HCT116 (cell line): ENCODE measurements at regions not wholly inside any gene's neighbourhood (a gene's known extent, or its start where the extent isn't known, plus 50 kb on each side); places are given as distances from the start of the nearest gene placed in this dataset.

Experiments
- ATAC-seq: fragments of 200-7000 bp; cut with Tn5 transposase; 2 replicates; pipeline ENCODE4 v1.9.1; 2020; ENCODE audit warnings: mild to moderate bottlenecking, moderate library complexity
- BruUV-seq: library from RNA; stranded (reverse); fragments of 400-500 nt; replicated peaks from 2 replicates; lab custom pipeline; 2021; lab: Mats Ljungman, UMichigan
- CTCF ChIA-PET: fragments of 300-600 bp; sonication (Branson Sonifier 250); formaldehyde crosslinking; loops from one replicate; lab custom pipeline; 2021; ENCODE audit warnings: antibody characterized with exemption; lab: Charles Lee
- POLR2A ChIA-PET: fragments of 300-600, 350-600 bp; sonication (Branson Sonifier 250); formaldehyde crosslinking; loops from one replicate; lab custom pipeline; 2021; ENCODE audit warnings: antibody characterized with exemption; lab: Charles Lee
- RAD21 ChIA-PET, 2 experiments: fragments of 300-600 bp; sonication (Branson Sonifier 250); formaldehyde crosslinking; loops; one replicate each; lab custom pipeline; 2023; ENCODE audit warnings: low total read pairs in 2 of 2; ENCODE audit not compliant: uncharacterized antibody in 2 of 2, unreplicated experiment in 2 of 2, low non-redundant PET in 1 of 2; lab: Charles Lee
- DNase-seq: peaks from one replicate; pipeline ENCODE4 v3.0.0-alpha.2; 2010; ENCODE audit warnings: low read depth, low spot score
- H2AFZ ChIP-seq: fragments of 200-600 bp; shearing (Covaris generic), sonication (generic); 2 replicates; pipeline ENCODE4 v1.6.1; 2017; ENCODE audit warnings: low read depth, mixed run types, mixed read lengths, antibody characterized with exemption, low read length; ENCODE audit not compliant: poor library complexity, severe bottlenecking
- H3K27ac ChIP-seq: 2 replicates; pipeline ENCODE4 v1.5.1; 2012; ENCODE audit warnings: low read depth, low read length
- H3K27me3 ChIP-seq: fragments of 200-600 bp; sonication (generic); 2 replicates; pipeline ENCODE4 v1.6.1; 2016; ENCODE audit warnings: mixed run types, low read length, mixed read lengths; ENCODE audit not compliant: insufficient read depth
- H3K36me3 ChIP-seq, 2 experiments: fragments of 200-500 bp in 1 of 2; fragments of 200-600 bp in 1 of 2; sonication (Bioruptor generic) in 1 of 2; sonication (generic) in 1 of 2; 2 replicates each; pipeline versions ENCODE4 v1.5.1 to v1.6.1; 2014 to 2016; ENCODE audit warnings: low read length in 2 of 2, inconsistent platforms in 1 of 2, mixed read lengths in 1 of 2, mixed run types in 1 of 2; ENCODE audit not compliant: insufficient read depth in 2 of 2, control insufficient read depth in 1 of 2
- H3K4me1 ChIP-seq, 2 experiments: fragments of 200-600 bp in 1 of 2; sonication (generic) in 1 of 2; 2 replicates each; pipeline versions ENCODE4 v1.5.1 to v1.6.1; 2012 to 2017; ENCODE audit warnings: low read length in 2 of 2, inconsistent platforms in 1 of 2, mild to moderate bottlenecking in 1 of 2, mixed read lengths in 1 of 2, mixed run types in 1 of 2, moderate library complexity in 1 of 2; ENCODE audit not compliant: insufficient read depth in 2 of 2, control insufficient read depth in 1 of 2
- H3K4me2 ChIP-seq: fragments of 200-600 bp; sonication (generic); 2 replicates; pipeline ENCODE4 v1.6.1; 2017; ENCODE audit warnings: mixed run types, low read length, mixed read lengths
- H3K4me3 ChIP-seq, 2 experiments: fragments of 200-600 bp in 1 of 2; sonication (generic) in 1 of 2; replicated peaks in 1 of 2; 2 replicates each; pipeline ENCODE4 v1.5.1; 2011 to 2016; ENCODE audit warnings: low read length in 2 of 2, control low read depth in 1 of 2, low read depth in 1 of 2, mild to moderate bottlenecking in 1 of 2, mixed read lengths in 1 of 2, mixed run types in 1 of 2
- H3K79me2 ChIP-seq: fragments of 200-600 bp; sonication (generic); 2 replicates; pipeline ENCODE4 v1.6.1; 2017; ENCODE audit warnings: mild to moderate bottlenecking, mixed run types, low read length, moderate library complexity, mixed read lengths; ENCODE audit not compliant: insufficient read depth
- H3K9ac ChIP-seq: fragments of 200-600 bp; sonication (generic); 2 replicates; pipeline ENCODE4 v1.6.1; 2016; ENCODE audit warnings: low read length, mixed read lengths
- H3K9me2 ChIP-seq: fragments of 200-600 bp; sonication (generic), shearing (Covaris generic); 2 replicates; pipeline ENCODE4 v1.6.1; 2017; ENCODE audit warnings: mixed run types, mild to moderate bottlenecking, moderate library complexity; ENCODE audit not compliant: insufficient read depth
- H3K9me3 ChIP-seq, 2 experiments: fragments of 200-500 bp in 1 of 2; fragments of 200-600 bp in 1 of 2; sonication (Bioruptor generic) in 1 of 2; sonication (generic) in 1 of 2; 2 replicates each; pipeline ENCODE4 v1.6.1; 2014 to 2017; ENCODE audit warnings: low read length in 2 of 2, mixed read lengths in 2 of 2, inconsistent platforms in 1 of 2, low read depth in 1 of 2, mild to moderate bottlenecking in 1 of 2, mixed run types in 1 of 2, moderate library complexity in 1 of 2; ENCODE audit not compliant: control insufficient read depth in 1 of 2, insufficient read depth in 1 of 2
- H4K20me1 ChIP-seq: fragments of 200-600 bp; sonication (generic), shearing (Covaris generic); 2 replicates; pipeline ENCODE4 v1.6.1; 2017; ENCODE audit warnings: mixed run types, mild to moderate bottlenecking, moderate library complexity; ENCODE audit not compliant: insufficient read depth
- ATF3 ChIP-seq: IDR thresholded peaks from 2 replicates; pipeline ENCODE4 v1.6.1; 2012
- CEBPB ChIP-seq: IDR thresholded peaks from 2 replicates; pipeline ENCODE4 v1.6.1; 2012; ENCODE audit warnings: low read depth
- EZH2phosphoT487 ChIP-seq: fragments of 200-600 bp; IDR thresholded peaks from 2 replicates; pipeline ENCODE4 v1.6.1; 2018; ENCODE audit warnings: antibody characterized with exemption, borderline replicate concordance
- FOSL1 ChIP-seq: IDR thresholded peaks from 2 replicates; pipeline ENCODE4 v1.6.1; 2012; ENCODE audit warnings: low read depth
- JUND ChIP-seq: IDR thresholded peaks from 2 replicates; pipeline ENCODE4 v1.6.1; 2012
- POLR2AphosphoS5 ChIP-seq: IDR thresholded peaks from 2 replicates; pipeline ENCODE4 v1.6.1; 2011; ENCODE audit warnings: mild to moderate bottlenecking, low read depth, low read length, moderate library complexity
- RAD21 ChIP-seq: IDR thresholded peaks from 2 replicates; pipeline ENCODE4 v1.6.1; 2012; ENCODE audit warnings: low read depth, mild to moderate bottlenecking
- SP1 ChIP-seq: IDR thresholded peaks from 2 replicates; pipeline ENCODE4 v1.6.1; 2012; ENCODE audit warnings: low read depth
- TCF7L2 ChIP-seq: IDR thresholded peaks from 2 replicates; pipeline ENCODE4 v1.7.0; 2011; ENCODE audit warnings: borderline replicate concordance, inconsistent platforms; ENCODE audit not compliant: insufficient read depth, insufficient read length; ENCODE audit errors: extremely low read depth
- YY1 ChIP-seq: IDR thresholded peaks from 2 replicates; pipeline ENCODE4 v1.6.1; 2011; ENCODE audit warnings: low read length, low read depth, moderate library complexity, mild to moderate bottlenecking; ENCODE audit not compliant: insufficient replicate concordance; ENCODE audit errors: extremely low read depth
- ZBTB33 ChIP-seq: IDR thresholded peaks from 2 replicates; pipeline ENCODE4 v1.6.1; 2011; ENCODE audit warnings: mild to moderate bottlenecking, low read length, moderate library complexity; ENCODE audit not compliant: insufficient replicate concordance; ENCODE audit errors: extremely low read depth
- ZFX ChIP-seq: fragments of 450-650 bp; IDR thresholded peaks from 2 replicates; pipeline ENCODE4 v1.6.1; 2017
- intact Hi-C: fragments of 100-400 bp; cut with micrococcal nuclease; formaldehyde crosslinking; loops from 2 replicates; pipeline ENCODE4 v1.10.0; 2022

- TF ChIP-seq ZBTB33 (no peak), TCF7L2 (no peak), CEBPB (no peak), SP1 (no peak), ATF3 (no peak), ZFX (no peak), FOSL1 (no peak), POLR2AphosphoS5 (no peak)
These were observed 96.3 kb upstream of the HMHB1 start (continued) for GRCh38 chr5:143715616-143716015.

- CTCF ChIA-PET = no interaction called here
- Histone ChIP-seq H3K79me2 (no peaks in the 10 kb centered on the region), H3K4me1 (no peaks in the 10 kb centered on the region), H3K27ac (no peak overlapping the region), H3K27me3 (no peaks in the 10 kb centered on the region), H3K9me3 (no peaks in the 10 kb centered on the region), H2AFZ (no peak overlapping the region), H3K36me3 (no peaks in the 10 kb centered on the region), H3K9me2 (no peaks in the 10 kb centered on the region), H3K4me2 (no peak overlapping the region), H3K4me3 (no peak overlapping the region), H3K9ac (no peak overlapping the region), H4K20me1 (no peaks in the 10 kb centered on the region)
- DNase-seq (no peak), ATAC-seq (no peak)
- BruUV-seq = no TSS peak
- intact Hi-C loops = no loop called here
- TF ChIP-seq YY1 (no peak), RAD21 (no peak), EZH2phosphoT487 (no peak), JUND (no peak)
- POLR2A ChIA-PET = no interaction called here
- RAD21 ChIA-PET = no interaction called here
These were observed 97.3 kb upstream of the HMHB1 start for GRCh38 chr5:143714629-143715028.
